H9 (cell line): ENCODE measurements at regions not wholly inside any gene's neighbourhood (a gene's known extent, or its start where the extent isn't known, plus 50 kb on each side); places are given as distances from the start of the nearest gene placed in this dataset.

Source experiments
- DNase-seq: peaks from one replicate; pipeline ENCODE4 v3.0.0-alpha.2; 2017
- H2AFZ ChIP-seq: one replicate; pipeline ENCODE4 v1.6.1; 2013; ENCODE audit warnings: mild to moderate bottlenecking, low read length, control low read depth, moderate library complexity
- H2AK5ac ChIP-seq: 2 replicates; pipeline ENCODE4 v1.6.1; 2013; ENCODE audit warnings: low read length, control low read depth, mixed read lengths; ENCODE audit not compliant: insufficient read length
- H2BK120ac ChIP-seq: one replicate; pipeline ENCODE4 v1.6.1; 2013; ENCODE audit warnings: low read depth, mild to moderate bottlenecking, low read length, control low read depth, inconsistent platforms; ENCODE audit not compliant: poor library complexity, severe bottlenecking
- H2BK12ac ChIP-seq: 2 replicates; pipeline ENCODE4 v1.6.1; 2013; ENCODE audit warnings: low read length, control low read depth, mixed read lengths, low read depth; ENCODE audit not compliant: insufficient read length
- H2BK15ac ChIP-seq: 2 replicates; pipeline ENCODE4 v1.6.1; 2013; ENCODE audit warnings: low read depth, low read length, control low read depth
- H2BK20ac ChIP-seq: one replicate; pipeline ENCODE4 v1.6.1; 2013; ENCODE audit warnings: low read depth, mild to moderate bottlenecking, low read length, control low read depth, inconsistent platforms; ENCODE audit not compliant: poor library complexity, severe bottlenecking
- H2BK5ac ChIP-seq: 2 replicates; pipeline ENCODE4 v1.6.1; 2013; ENCODE audit warnings: low read length, control low read depth, mixed read lengths; ENCODE audit not compliant: insufficient read length
- H3K14ac ChIP-seq: 2 replicates; pipeline ENCODE4 v1.6.1; 2013; ENCODE audit warnings: low read length, control low read depth; ENCODE audit not compliant: insufficient read depth
- H3K18ac ChIP-seq: 2 replicates; pipeline ENCODE4 v1.6.1; 2013; ENCODE audit warnings: low read depth, mild to moderate bottlenecking, mixed read lengths, low read length, control low read depth; ENCODE audit not compliant: insufficient read length
- H3K23ac ChIP-seq: 2 replicates; pipeline ENCODE4 v1.6.1; 2013; ENCODE audit warnings: low read length, control low read depth, mixed read lengths, low read depth; ENCODE audit not compliant: insufficient read length
- H3K23me2 ChIP-seq: 2 replicates; pipeline ENCODE4 v1.6.1; 2013; ENCODE audit warnings: low read depth, mild to moderate bottlenecking, mixed read lengths, low read length, control low read depth; ENCODE audit not compliant: insufficient read length, poor library complexity, severe bottlenecking
- H3K27ac ChIP-seq: 2 replicates; pipeline ENCODE4 v1.5.1; 2013; ENCODE audit warnings: low read length, control low read depth, mixed read lengths, low read depth; ENCODE audit not compliant: insufficient read length
- H3K27me3 ChIP-seq: 2 replicates; pipeline ENCODE4 v1.6.1; 2013; ENCODE audit warnings: low read length, control low read depth, inconsistent platforms; ENCODE audit not compliant: insufficient read depth
- H3K4ac ChIP-seq: 2 replicates; pipeline ENCODE4 v1.6.1; 2013; ENCODE audit warnings: low read depth, mild to moderate bottlenecking, control low read depth, inconsistent platforms, low read length, moderate library complexity
- H3K4me1 ChIP-seq: 2 replicates; pipeline ENCODE4 v1.6.1; 2013; ENCODE audit warnings: low read length, control low read depth, inconsistent platforms; ENCODE audit not compliant: insufficient read depth
- H3K4me2 ChIP-seq: 2 replicates; pipeline ENCODE4 v1.6.1; 2013; ENCODE audit warnings: low read length, control low read depth, mixed read lengths; ENCODE audit not compliant: insufficient read length, insufficient read depth
- H3K56ac ChIP-seq: 2 replicates; pipeline ENCODE4 v1.6.1; 2013; ENCODE audit warnings: low read depth, mild to moderate bottlenecking, mixed read lengths, low read length, control low read depth; ENCODE audit not compliant: insufficient read length
- H3K79me1 ChIP-seq: 2 replicates; pipeline ENCODE4 v1.6.1; 2013; ENCODE audit warnings: low read depth, mild to moderate bottlenecking, moderate library complexity, low read length, control low read depth, inconsistent platforms; ENCODE audit not compliant: insufficient read depth, poor library complexity, severe bottlenecking
- H3K79me2 ChIP-seq: 2 replicates; pipeline ENCODE4 v1.6.1; 2013; ENCODE audit warnings: low read length, control low read depth, inconsistent platforms; ENCODE audit not compliant: insufficient read depth
- H3K9ac ChIP-seq: 2 replicates; pipeline ENCODE4 v1.6.1; 2013; ENCODE audit warnings: low read length, control low read depth, mixed read lengths; ENCODE audit not compliant: insufficient read length; ENCODE audit errors: extremely low read depth
- H3K9me3 ChIP-seq: one replicate; pipeline ENCODE4 v1.6.1; 2013; ENCODE audit warnings: low read depth, low read length, inconsistent platforms; ENCODE audit not compliant: control insufficient read depth
- H3T11ph ChIP-seq: one replicate; pipeline ENCODE4 v1.6.1; 2013; ENCODE audit warnings: mild to moderate bottlenecking, low read length, control low read depth, inconsistent platforms
- H4K20me1 ChIP-seq: one replicate; pipeline ENCODE4 v1.6.1; 2013; ENCODE audit not compliant: control insufficient read depth, insufficient read length, insufficient read depth
- H4K5ac ChIP-seq: 2 replicates; pipeline ENCODE4 v1.6.1; 2013; ENCODE audit warnings: low read depth, mild to moderate bottlenecking, mixed read lengths, low read length, control low read depth; ENCODE audit not compliant: insufficient read length
- H4K8ac ChIP-seq: replicated peaks from 2 replicates; pipeline ENCODE4 v1.6.1; 2013; ENCODE audit warnings: low read length, control low read depth, mixed read lengths, low read depth; ENCODE audit not compliant: insufficient read length
- H4K91ac ChIP-seq: 2 replicates; pipeline ENCODE4 v1.6.1; 2013; ENCODE audit warnings: low read depth, mild to moderate bottlenecking, moderate library complexity, mixed read lengths, low read length, control low read depth; ENCODE audit not compliant: insufficient read length
- H3K27ac Mint-ChIP-seq, 3 experiments: 2 replicates in 2 of 3; 3 replicates in 1 of 3; pipeline ENCODE4 v1.8.0; 2020 to 2021; ENCODE audit warnings: mixed read lengths in 3 of 3, mild to moderate bottlenecking in 1 of 3, moderate library complexity in 1 of 3
- H3K27me3 Mint-ChIP-seq: 2 replicates; pipeline ENCODE4 v1.8.0; 2021; ENCODE audit warnings: low read depth, mild to moderate bottlenecking, moderate library complexity, mixed read lengths
- H3K36me3 Mint-ChIP-seq, 3 experiments: 2 replicates in 2 of 3; 3 replicates in 1 of 3; pipeline ENCODE4 v1.8.0; 2020 to 2021; ENCODE audit warnings: low read depth in 3 of 3, mixed read lengths in 3 of 3; ENCODE audit not compliant: insufficient read depth in 1 of 3
- H3K4me1 Mint-ChIP-seq, 2 experiments: 2 replicates each; pipeline ENCODE4 v1.8.0; 2020; ENCODE audit warnings: mixed read lengths in 2 of 2
- H3K4me3 Mint-ChIP-seq, 2 experiments: 2 replicates in 1 of 2; 3 replicates in 1 of 2; pipeline ENCODE4 v1.8.0; 2020 to 2021; ENCODE audit warnings: mild to moderate bottlenecking in 2 of 2, mixed read lengths in 2 of 2, moderate library complexity in 1 of 2
- H3K9me3 Mint-ChIP-seq, 2 experiments: 2 replicates in 1 of 2; 3 replicates in 1 of 2; pipeline ENCODE4 v1.8.0; 2020; ENCODE audit warnings: mild to moderate bottlenecking in 2 of 2, mixed read lengths in 2 of 2, moderate library complexity in 1 of 2
- CTCF ChIP-seq: fragments of 200-600 bp; sonication (generic); conservative IDR thresholded peaks from 3 replicates; pipeline ENCODE4 v1.8.0; 2021; ENCODE audit warnings: antibody characterized with exemption, mild to moderate bottlenecking
- WGBS: extraction: QIAGEN DNeasy Blood & Tissue Kit; methylation state at CpG from one replicate; pipeline ENCODE4 v1.1.7; 2013; ENCODE audit warnings: missing lambda C conversion rate, low lambda C conversion rate, mixed read lengths; ENCODE audit not compliant: insufficient read length; ENCODE audit errors: extremely low coverage; 5-methylcytosine and 5-hydroxymethylcytosine counted together

GRCh38 chr3:158953131-158953530 is 151.3 kb downstream of the MFSD1 start:
- no peak for DNase-seq
- Histone ChIP-seq H3K18ac (no peak overlapping the region), H3K79me1 (no peaks in the 10 kb centered on the region), H3K9ac (no peak overlapping the region), H4K91ac (no peak overlapping the region), H3T11ph (no peak overlapping the region), H4K5ac (no peak overlapping the region), H3K79me2 (no peaks in the 10 kb centered on the region), H4K8ac (no peak overlapping the region), H3K56ac (no peak overlapping the region), H3K4ac (no peak overlapping the region), H2BK120ac (no peak overlapping the region), H2BK5ac (no peak overlapping the region), H2BK15ac (no peak overlapping the region), H2BK20ac (no peak overlapping the region), H4K20me1 (no peaks in the 10 kb centered on the region), H3K23me2 (no peaks in the 10 kb centered on the region), H3K27me3 (no peaks in the 10 kb centered on the region), H3K9me3 (no peaks in the 10 kb centered on the region), H3K27ac (no peak overlapping the region), H3K4me2 (no peak overlapping the region), H3K4me1 (no peaks in the 10 kb centered on the region), H2BK12ac (no peak overlapping the region), H3K23ac (peak overlapping the region; percentile 52), H2AFZ (no peak overlapping the region), H3K14ac (no peak overlapping the region), H2AK5ac (no peak overlapping the region)
- Mint-ChIP-seq H3K27me3 (no peaks in the 10 kb centered on the region; the same call in 1 of the 2 replicates), H3K27ac (peak overlapping the region in 1 of 3 experiments; percentile 13; a peak in 1 of 7 replicates), H3K36me3 (no peaks in the 10 kb centered on the region), H3K9me3 (peaks cover 0 to 1% of the 10 kb centered on the region in 2 experiments; a peak in 1 of 5 replicates), H3K4me1 (no peaks in the 10 kb centered on the region), H3K4me3 (no peak overlapping the region)
- TF ChIP-seq CTCF, result no peak
- WGBS, result no CpG with 5 or more reads among the region's 1 CpG
